OCI-LY3 (cell line): ENCODE measurements at regions not wholly inside any gene's neighbourhood (a gene's known extent, or its start where the extent isn't known, plus 50 kb on each side); places are given as distances from the start of the nearest gene placed in this dataset.

Experiments
- CTCF ChIP-seq: fragments of 200-600, 300-600 bp; sonication (generic); IDR thresholded peaks from 2 replicates; pipeline ENCODE4 v1.5.1; 2014; ENCODE audit warnings: antibody characterized with exemption, low read length, low read depth
- EZH2phosphoT487 ChIP-seq: fragments of 200-600 bp; shearing (Covaris generic); IDR thresholded peaks from 2 replicates; pipeline ENCODE4 v1.6.1; 2018; ENCODE audit warnings: antibody characterized with exemption, mixed run types, low read depth

GRCh38 chr5:18465833-18466681, 831.8 kb downstream of the TAF11L14 start:
- TF ChIP-seq CTCF (peak; percentile 72), EZH2phosphoT487 (no peak)
